ENCODE measurements at regions not wholly inside any gene's neighbourhood (a gene's known extent, or its start where the extent isn't known, plus 50 kb on each side); places are given as distances from the start of the nearest gene placed in this dataset.

DNA sequence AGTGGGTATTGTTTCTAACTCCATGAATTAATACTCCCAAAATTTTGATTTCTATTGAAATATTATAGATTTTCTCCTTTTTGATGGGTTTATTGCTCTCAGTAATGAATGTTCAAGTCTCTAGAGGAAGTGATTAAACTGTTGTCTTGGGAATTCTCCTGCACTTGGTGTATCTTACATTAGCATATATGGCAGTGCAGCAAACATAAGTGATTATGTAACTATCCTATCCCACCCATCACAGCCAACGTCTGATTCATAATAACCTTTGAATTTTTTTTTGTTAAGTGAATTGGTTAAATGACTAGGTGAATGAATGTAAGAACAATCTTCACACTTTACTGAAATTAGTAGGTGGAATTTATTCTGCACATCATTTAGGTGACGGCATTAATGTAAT is 483.7 kb downstream of the TAF11L14 start:
- no peak for DNase-seq

GRCh38 chr5:18119156-18119785 is 485.0 kb downstream of the TAF11L14 start:
- no peak for DNase-seq

- no peak for DNase-seq
Measured at GRCh38 chr5:18141222-18141621, 507.0 kb downstream of the TAF11L14 start.

GRCh38 chr5:18142831-18143230 is 508.6 kb downstream of the TAF11L14 start:
- no peak for DNase-seq

- no peak for DNase-seq
Measured at GRCh38 chr5:18152671-18153070, 518.4 kb downstream of the TAF11L14 start.

DNA sequence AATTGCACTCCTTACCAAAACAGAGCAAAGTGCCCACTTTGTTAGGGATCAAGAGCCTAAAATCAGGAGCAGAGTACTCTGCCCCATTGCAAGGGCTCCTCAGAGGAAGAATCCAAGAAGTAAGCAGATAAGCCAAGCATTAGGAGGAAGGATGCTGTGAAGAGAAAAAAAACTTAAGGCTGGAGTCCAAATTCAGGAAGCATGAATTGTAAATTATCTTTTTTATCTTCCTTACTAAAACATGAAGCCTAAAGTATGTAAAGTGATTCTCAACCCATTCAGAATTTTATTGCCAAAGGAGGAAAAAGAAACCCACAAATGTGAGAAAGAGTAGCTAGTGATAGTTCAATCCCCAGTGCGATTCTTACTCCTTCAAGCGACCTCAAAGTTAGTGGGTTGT is 523.9 kb downstream of the TAF11L14 start:
- DNase-seq = no peak

DNA sequence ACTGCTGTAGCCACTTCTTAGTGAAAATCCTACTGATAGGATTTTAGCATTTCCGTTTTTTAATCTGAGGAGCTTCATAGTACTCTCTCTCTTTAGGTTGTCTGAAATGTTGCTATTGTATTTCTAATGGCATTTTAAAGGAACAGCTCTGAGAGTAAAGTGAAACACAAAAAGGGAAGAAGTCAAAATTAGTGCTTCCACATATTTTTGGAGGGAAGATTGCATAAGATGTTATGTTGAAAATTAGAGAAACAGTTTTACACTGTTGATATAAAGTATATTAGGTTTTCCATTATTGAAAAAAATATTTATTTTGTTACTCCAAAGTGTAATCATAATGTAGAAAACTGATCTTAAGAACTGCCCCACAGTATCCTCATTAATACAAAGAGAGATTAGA is 525.1 kb downstream of the TAF11L14 start:
- DNase-seq = no peak

DNA sequence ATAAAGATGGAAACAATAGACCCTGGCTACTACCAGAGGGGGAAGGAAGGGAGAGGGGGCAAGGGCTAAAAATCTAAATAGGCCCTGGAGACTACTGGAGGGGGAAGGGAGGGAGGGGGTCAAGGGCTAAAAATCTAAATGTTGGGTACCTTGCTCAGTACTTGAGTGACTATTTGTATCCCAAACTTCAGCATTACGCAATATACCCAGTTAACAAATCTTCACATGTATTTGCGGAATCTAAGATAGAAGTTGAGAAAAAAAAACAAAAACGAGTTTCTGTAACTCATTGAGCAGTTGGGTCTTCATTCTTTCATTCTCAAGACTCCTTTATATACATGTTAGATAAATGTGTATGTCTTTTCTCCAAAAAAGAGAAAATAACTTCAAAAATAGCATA is 537.4 kb downstream of the TAF11L14 start:
- DNase-seq = no peak

DNA sequence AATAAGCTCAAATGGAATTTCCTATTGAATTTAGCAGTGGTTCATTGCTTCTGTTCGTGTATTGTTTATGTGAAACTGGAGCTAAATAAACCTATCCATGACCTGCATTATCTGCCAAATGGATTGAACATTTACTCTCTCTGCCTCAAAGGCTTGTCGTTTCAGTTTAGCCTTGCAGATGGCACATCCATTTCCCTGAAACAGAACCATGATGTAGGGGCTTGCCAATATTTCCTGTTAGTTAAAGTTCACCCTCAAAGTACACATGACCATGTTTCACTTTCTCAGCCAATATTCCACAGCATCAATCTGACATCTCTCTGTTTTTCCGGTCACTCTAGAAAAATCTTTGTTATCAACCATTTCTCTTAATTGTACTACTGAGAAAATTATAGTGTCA is 545.3 kb downstream of the TAF11L14 start:
- DNase-seq = no peak

- DNase-seq = no peak
Measured at GRCh38 chr5:18181575-18181974, 547.3 kb downstream of the TAF11L14 start.

DNA sequence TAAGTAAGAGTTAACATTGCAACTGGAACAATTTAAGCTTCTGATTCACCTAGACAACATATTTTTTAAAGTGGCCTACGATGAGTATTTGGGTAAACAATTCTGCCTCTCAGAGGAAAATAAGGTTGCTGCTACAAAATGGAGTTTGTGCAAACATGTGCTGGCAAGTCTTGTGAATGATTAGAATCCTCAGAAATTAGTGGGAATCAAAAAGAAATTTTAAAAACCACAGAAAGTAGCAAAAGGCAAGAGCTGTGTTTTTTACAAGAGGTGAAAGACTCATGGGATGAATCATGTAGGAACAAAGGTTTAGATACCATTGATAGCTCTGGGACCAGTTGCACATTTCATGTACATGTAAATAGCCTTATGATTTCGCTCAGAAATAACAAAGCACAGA is 561.6 kb downstream of the TAF11L14 start:
- no peak for DNase-seq

- DNase-seq = no peak
Measured at GRCh38 chr5:18197734-18198133, 563.5 kb downstream of the TAF11L14 start.

DNA sequence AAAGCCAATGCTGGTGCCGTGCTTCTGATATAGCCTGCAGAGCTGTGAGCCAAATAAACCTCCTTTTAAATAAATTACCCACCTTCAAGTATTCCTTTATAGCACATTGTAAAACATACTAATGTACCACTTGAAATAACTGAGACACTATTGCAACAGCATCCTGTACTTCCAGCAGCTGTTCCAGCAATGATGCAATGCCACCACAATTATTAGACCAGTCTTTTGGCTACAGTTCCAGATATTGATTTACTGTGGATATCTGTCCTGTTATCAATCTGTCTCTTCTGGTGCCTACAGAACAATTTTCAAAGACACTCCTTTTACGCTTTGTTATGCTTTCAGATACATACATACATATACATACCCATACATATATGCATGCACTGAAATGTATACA is 567.9 kb downstream of the TAF11L14 start:
- no peak for DNase-seq

GRCh38 chr5:18203296-18203695 is 569.0 kb downstream of the TAF11L14 start:
- DNase-seq = no peak

GRCh38 chr5:18213666-18214065 is 579.4 kb downstream of the TAF11L14 start:
- no peak for DNase-seq

- no peak for DNase-seq
Measured at GRCh38 chr5:18216016-18216415, 581.8 kb downstream of the TAF11L14 start.

- no peak for DNase-seq
Measured at GRCh38 chr5:18216729-18217128, 582.5 kb downstream of the TAF11L14 start.

DNA sequence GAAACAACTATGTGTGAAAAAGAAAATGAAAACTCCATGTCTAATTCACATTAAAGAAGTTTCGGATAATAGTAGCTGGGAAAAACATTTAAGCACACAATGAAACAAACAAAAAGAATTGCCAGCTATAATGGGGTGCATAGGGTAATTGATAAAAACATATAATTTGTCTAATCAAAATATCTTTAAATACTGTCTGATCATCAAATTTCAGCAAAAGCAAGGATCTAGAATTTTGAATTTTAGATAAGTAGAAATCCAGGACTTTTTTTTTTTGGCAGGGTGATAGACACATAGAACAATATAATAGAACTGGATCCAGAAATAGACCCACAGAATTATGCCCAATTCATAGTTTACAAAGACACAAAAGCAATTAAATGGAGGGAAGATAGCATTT is 585.0 kb downstream of the TAF11L14 start:
- no peak for DNase-seq

DNA sequence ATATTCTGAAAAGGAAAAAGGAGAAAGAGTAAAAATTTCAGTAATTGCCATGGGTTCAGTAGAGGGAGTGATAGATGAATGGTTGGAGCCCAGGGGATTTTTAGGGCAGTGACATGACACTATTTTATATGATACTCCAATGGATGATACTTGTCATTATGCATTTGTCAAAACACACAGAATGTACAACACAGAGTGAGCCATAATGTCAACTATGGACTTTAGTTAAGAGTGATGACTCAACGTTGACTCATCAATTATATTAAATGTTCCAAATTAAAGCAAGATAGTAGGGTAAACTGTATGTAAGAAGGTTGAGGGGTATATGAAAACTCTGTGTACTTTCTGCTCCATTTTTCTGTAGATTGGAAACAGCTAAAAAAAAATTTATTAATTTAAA is 586.4 kb downstream of the TAF11L14 start:
- DNase-seq = no peak

DNA sequence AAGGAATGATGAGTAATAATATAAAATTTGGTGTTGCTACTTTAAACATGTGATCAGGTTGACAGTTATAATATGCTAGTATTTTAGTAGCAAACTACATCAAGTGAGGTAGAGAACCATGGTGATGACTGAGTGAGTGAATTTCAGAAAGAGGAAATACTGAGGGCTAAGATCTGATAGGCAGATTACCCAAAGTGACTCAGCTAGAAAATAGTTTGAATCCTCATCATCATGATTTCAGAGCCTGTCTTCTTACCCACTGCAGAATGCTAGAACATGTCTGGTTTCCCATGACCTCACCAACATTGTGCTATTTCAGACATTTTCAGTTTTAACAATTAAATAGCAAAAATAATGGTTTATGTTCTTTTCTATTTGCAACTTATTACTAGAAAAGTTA is 602.1 kb downstream of the TAF11L14 start:
- no peak for DNase-seq

DNA sequence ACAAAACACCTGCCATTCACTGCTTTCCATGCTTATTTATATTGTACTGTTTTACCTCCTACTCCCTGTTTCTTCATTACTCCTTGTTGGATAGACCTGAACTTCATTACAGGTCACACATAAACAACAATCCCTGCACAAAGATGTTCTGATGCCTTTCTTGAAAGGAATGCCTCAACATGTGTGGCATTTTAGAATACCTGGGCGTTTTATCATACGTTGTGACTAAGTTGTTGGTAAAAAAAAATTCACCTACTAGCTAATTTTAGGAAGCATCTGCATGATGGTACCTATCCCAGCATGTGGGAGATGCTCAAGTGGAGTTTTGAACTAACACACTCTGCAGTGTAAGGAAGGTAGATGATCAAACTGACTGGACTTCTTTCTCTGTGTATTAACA is 604.1 kb downstream of the TAF11L14 start:
- no peak for DNase-seq

- DNase-seq = no peak
Measured at GRCh38 chr5:18240971-18241370, 606.7 kb downstream of the TAF11L14 start.

DNA sequence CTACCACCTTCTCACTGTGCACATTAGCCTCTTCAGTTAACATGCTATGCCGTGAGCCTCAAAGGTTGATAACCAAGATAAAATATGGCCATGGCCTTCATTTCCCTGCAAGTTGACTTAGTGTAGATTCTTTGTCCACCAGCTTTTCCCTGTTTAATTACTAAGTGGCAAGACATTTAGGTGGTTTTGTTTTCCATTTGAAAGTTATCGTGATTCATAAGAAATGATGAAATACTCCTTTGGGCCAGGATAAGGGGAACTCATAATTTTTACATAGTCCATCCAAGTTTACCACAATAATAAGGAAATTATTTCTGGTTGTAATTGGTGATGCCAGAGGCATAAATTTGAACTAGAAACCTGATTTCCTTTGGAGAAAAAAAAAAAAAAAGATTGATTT is 609.6 kb downstream of the TAF11L14 start:
- no peak for DNase-seq

GRCh38 chr5:18244309-18244708 is 610.0 kb downstream of the TAF11L14 start:
- no peak for DNase-seq

GRCh38 chr5:18252559-18252958 is 618.3 kb downstream of the TAF11L14 start:
- DNase-seq = no peak

Data from effector CD8-positive, alpha-beta T cell (primary cell).